Lower lobe of right lung (tissue), 2 donors: ENCODE measurements at regions not wholly inside any gene's neighbourhood (a gene's known extent, or its start where the extent isn't known, plus 50 kb on each side); places are given as distances from the start of the nearest gene placed in this dataset.

Experiments
- ATAC-seq, 2 donors: fragments of 200-7000 bp; cut with Tn5 transposase; one replicate each; pipeline ENCODE4 v1.9.1; 2020 to 2022; ENCODE audit warnings: mild to moderate bottlenecking in 2 of 2, moderate library complexity in 2 of 2
- DNase-seq: peaks from one replicate; pipeline ENCODE4 v3.0.0-alpha.2; 2020
- H3K27ac ChIP-seq: fragments of 200-600 bp; one replicate; pipeline ENCODE4 v1.8.0; 2022
- H3K27me3 ChIP-seq: fragments of 200-600 bp; one replicate; pipeline ENCODE4 v1.8.0; 2022; ENCODE audit warnings: low read depth
- H3K36me3 ChIP-seq: fragments of 200-600 bp; one replicate; pipeline ENCODE4 v1.8.0; 2022; ENCODE audit warnings: mild to moderate bottlenecking
- H3K4me1 ChIP-seq: fragments of 200-600 bp; one replicate; pipeline ENCODE4 v1.8.0; 2022
- H3K4me3 ChIP-seq: fragments of 200-600 bp; one replicate; pipeline ENCODE4 v1.8.0; 2022; ENCODE audit warnings: mild to moderate bottlenecking
- H3K9me3 ChIP-seq: fragments of 200-600 bp; one replicate; pipeline ENCODE4 v1.8.0; 2022
- intact Hi-C: fragments of 100-400 bp; cut with DNase I; formaldehyde crosslinking; loops from one replicate; pipeline ENCODE4 v1.11.0; 2022
- TF ChIP-seq, protein P1 (sequence below): fragments of 200-600 bp; IDR thresholded peaks from one replicate; pipeline ENCODE4 v1.8.0; 2022; ENCODE audit warnings: antibody characterized with exemption, mild to moderate bottlenecking
- donor health status: DM: no; HTN: yes; CAD: no; lungs with severe emphysema.

DNA sequence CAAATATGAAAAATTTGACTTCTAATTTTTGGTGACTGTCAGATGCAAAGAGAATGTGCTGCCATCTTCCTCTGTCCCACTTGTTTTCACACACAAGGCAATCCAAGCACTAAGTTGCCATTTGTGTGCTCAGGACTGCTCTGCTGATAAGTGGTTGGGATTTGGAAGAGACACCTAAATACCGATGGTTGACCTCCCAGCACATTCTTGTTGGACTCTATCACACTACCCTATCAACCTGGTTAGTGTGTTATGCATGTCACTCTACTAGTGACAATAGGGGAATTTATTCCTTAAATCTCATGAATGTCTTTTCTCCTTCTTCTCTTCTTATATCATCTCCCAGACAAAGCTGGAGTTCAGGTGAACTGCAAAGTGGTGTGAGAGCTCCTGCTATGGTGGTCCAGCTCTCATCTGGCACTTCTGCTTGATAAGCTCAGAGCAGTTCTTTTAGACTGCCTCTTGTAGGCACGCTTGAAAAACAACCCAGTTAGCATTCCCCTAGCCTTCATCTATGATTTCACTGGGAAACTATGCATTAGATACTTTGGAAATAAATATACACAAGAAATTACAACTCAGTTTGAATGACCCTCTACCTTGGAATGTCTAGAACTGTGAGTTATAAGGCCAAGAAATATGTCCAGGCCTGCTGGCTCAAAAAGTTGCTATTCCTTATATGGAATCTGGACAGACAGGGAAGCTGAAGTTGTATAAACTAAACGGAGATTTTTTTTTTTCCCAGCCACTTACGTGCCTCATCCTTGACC, 404.8 kb downstream of the MEIS1 start:
- TF ChIP-seq, protein P1, sequence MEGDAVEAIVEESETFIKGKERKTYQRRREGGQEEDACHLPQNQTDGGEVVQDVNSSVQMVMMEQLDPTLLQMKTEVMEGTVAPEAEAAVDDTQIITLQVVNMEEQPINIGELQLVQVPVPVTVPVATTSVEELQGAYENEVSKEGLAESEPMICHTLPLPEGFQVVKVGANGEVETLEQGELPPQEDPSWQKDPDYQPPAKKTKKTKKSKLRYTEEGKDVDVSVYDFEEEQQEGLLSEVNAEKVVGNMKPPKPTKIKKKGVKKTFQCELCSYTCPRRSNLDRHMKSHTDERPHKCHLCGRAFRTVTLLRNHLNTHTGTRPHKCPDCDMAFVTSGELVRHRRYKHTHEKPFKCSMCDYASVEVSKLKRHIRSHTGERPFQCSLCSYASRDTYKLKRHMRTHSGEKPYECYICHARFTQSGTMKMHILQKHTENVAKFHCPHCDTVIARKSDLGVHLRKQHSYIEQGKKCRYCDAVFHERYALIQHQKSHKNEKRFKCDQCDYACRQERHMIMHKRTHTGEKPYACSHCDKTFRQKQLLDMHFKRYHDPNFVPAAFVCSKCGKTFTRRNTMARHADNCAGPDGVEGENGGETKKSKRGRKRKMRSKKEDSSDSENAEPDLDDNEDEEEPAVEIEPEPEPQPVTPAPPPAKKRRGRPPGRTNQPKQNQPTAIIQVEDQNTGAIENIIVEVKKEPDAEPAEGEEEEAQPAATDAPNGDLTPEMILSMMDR = no peak
- Histone ChIP-seq H3K27ac (peak overlapping the region; percentile 61), H3K36me3 (no peaks in the 10 kb centered on the region), H3K4me3 (no peak overlapping the region), H3K4me1 (no peaks in the 10 kb centered on the region), H3K9me3 (no peaks in the 10 kb centered on the region), H3K27me3 (no peaks in the 10 kb centered on the region)
- ATAC-seq (peak; percentile 87 to 95), DNase-seq (no peak)
- intact Hi-C loops = no loop called here

GRCh38 chr2:66840321-66841002, 405.5 kb downstream of the MEIS1 start:
- H3K27ac ChIP-seq = peak overlapping the region; percentile 61
- H3K27me3 ChIP-seq = no peaks in the 10 kb centered on the region
- H3K4me3 ChIP-seq = no peak overlapping the region
- no peaks in the 10 kb centered on the region for H3K36me3 ChIP-seq
- no peaks in the 10 kb centered on the region for H3K9me3 ChIP-seq
- no peaks in the 10 kb centered on the region for H3K4me1 ChIP-seq
- ATAC-seq (peak; percentile 12 to 53), DNase-seq (no peak)
- TF ChIP-seq, protein P1 = no peak
- intact Hi-C loops = no loop called here

DNA sequence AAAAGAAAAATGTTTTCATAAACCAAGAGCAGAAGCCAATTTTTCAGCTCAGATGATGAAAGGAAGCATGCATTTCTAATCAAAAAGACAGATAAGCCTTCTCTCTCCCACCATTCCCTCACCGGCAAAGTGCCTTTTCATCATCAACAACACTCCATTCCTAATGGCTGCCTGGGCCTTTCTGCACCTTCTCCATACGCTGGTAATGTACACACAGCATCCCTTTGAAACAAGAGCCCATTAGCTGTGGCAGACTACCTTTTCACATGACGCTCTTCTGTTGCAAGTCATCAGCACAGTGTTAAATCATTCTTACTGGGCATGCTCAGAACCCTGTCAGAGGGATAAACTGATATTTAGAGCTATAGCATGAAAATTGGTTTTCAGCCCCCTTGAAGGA, 408.9 kb downstream of the MEIS1 start:
- Histone ChIP-seq H3K4me3 (no peak overlapping the region), H3K36me3 (no peaks in the 10 kb centered on the region), H3K27me3 (no peaks in the 10 kb centered on the region), H3K4me1 (no peaks in the 10 kb centered on the region), H3K27ac (no peak overlapping the region), H3K9me3 (no peaks in the 10 kb centered on the region)
- intact Hi-C loops = no loop called here
- no peak for DNase-seq
- ATAC-seq = no peak
- TF ChIP-seq, protein P1 = no peak

GRCh38 chr2:66845307-66845706, 410.4 kb downstream of the MEIS1 start:
- Histone ChIP-seq H3K9me3 (no peaks in the 10 kb centered on the region), H3K4me1 (no peaks in the 10 kb centered on the region), H3K27me3 (no peaks in the 10 kb centered on the region), H3K36me3 (no peaks in the 10 kb centered on the region), H3K4me3 (no peak overlapping the region), H3K27ac (no peak overlapping the region)
- TF ChIP-seq, protein P1 = no peak
- no peak for ATAC-seq
- intact Hi-C loops = no loop called here
- DNase-seq = no peak

DNA sequence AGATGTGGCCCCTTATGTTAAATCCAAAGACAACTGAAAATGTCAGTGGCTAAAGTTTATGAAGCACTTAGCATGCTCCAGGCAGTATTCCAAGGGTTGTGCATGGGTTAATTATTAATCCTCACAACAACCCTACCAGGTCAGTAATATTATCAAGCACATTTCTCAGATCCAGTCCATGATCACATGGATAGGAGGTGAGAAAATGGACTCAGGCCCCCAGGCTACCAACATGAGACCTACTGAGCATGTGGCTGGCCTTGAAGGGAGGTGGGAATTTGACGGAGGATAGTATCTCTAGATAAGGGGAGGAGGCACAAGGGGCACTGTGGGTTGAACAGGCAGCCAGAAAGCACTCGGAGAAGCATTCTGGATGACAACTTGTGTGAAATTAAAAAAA, 412.0 kb downstream of the MEIS1 start:
- intact Hi-C loops = no loop called here
- no peaks in the 10 kb centered on the region for H3K9me3 ChIP-seq
- no peak overlapping the region for H3K27ac ChIP-seq
- peaks cover 14% of the 10 kb centered on the region for H3K4me1 ChIP-seq
- no peaks in the 10 kb centered on the region for H3K27me3 ChIP-seq
- no peak for ATAC-seq
- DNase-seq = no peak
- no peak overlapping the region for H3K4me3 ChIP-seq
- TF ChIP-seq, protein P1 = no peak
- H3K36me3 ChIP-seq = no peaks in the 10 kb centered on the region
